ENCODE measurements at regions not wholly inside any gene's neighbourhood (a gene's known extent, or its start where the extent isn't known, plus 50 kb on each side); places are given as distances from the start of the nearest gene placed in this dataset.
A peak's percentile ranks its signal among the peaks of the same experiment; 100 is the strongest.

DNA sequence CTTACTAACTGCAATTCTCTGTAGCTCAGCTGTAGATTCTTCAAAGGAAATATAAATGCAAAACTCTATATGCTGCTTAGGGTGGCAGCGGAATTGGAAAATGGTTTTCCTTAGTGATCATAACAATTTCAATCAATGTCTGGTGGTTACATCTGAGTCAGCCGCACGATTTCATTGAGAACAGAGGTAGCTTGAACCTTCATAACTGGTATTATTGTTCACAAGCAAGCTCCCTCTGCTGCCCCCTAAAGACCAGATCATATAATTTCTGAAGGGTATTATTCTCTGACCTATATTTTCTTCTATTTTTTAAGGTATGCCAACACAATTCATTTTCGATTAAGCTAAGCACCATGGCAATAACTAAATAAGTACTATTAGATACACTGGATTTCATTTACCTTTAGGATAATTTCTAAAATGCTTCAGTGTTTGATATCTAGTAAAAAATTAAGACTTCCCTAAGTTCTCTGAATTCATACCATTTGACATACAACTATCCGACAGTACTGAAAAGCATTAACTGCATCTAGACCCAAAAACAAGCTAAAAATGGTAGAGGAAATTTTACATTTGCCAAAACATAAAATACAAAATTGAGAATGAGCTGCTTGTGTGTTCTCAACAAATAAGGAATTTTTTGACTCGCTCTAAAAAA is 181.1 kb upstream of the SPEF2 start:
- DNase-seq: peak in 1 of 56 donors; percentile 6

DNA sequence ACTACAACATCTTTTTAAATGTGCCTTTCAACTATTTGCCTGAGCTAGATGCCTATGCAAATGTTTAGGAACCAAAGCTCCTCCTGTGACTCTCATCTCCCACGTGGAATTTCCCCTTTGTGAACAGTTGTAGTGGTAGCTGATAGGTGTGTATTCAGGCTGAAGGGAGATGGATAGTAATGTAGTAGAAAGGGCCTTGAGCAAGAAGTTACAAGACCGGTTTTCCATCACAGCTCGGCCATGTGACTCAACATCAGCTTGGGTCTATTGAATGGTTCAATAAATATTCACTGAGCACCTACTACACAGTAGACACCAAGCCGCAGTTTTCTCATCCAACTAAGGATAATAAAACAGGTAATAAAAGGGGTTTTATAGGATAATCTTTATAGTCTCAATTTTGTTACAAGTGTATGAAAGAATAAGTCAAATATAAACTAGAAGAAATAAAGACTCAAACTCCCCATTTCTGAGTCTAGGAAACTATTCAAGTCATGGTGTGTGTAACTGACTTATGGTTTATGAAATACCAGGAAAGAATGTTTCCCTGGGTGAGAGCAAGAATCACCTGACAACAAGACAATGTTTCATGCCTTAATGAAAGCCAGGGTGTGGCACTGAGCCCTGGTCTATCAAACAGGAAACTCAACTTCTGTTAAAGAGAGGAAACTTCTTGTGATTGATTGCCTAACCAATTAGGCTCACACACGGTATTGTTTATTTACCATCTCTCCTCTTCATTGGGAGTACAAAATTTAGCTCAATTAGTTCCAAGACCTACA is 187.1 kb upstream of the SPEF2 start:
- DNase-seq: no peak

DNA sequence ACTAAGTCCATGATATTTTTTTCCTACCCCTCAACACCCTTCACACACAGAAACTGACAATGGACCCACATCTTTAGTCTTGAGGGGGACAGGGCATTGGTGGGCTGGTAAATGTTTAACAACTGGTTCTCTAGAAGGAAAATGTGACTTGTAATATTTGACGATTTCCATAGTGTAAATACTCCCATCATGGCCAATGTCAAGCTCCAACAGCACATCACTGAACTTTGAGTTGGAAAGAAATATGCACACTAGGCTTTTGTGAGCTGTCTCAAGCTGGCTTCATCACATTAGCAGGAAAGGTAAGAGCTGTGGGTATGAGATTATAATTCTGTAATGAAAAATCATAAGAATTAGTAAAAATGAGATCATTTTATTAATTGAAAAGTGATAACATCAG is 189.9 kb upstream of the PRLR start:
- DNase-seq: no peak

DNA sequence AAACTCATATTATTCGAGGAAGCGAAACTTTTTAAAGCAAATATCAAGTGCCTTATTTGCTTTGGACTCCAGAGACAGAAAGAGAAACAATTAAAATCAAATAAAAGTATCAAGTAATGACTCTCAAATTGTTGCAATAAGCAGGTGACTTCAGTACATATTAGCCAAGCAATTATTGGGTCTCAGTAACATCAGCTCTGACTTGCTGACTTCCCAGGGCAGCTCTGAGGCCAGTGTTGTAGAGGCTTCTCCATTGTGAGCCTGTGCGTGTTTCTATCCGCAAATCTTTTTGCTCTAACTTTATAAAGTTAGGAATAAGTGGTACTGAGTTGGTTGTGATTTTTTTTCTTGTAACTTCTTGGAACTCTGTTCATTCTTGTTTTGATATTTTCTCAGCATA is 186.8 kb upstream of the PRLR start:
- DNase-seq: no peak

DNA sequence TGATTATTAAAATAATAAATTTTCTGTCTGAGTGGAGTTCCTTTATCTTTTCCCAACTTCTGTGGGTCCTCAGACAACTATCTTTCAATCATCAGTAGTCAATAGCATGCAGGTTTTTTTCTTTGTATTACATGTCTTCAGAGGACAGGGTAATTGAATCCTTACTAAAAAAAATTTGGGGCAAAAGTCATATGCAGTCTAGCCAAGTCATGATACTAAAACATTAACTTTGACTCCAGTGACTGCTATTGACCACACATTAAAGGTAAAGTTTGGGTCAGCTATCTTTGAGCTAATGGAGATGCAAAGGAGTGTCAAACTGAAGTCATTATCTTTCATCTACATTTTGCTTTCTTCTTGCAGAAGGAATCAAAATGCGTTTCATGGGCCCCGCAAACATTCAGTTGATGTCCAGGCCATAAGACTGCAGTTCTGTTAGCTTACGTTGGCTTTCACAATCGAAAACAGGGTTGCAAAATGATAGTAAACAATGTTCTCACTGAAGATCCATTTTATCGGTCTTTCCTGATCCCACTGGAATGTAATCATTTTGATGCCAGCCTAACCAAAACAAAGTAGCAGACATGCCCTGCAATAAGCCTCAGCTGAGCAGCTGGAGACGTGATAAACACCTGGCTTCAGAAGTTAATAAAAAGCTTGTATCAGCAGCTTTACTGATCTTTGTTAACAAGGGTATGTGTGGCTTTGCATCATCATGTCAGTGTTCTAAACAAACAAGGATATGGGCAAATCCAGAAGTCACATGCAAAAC is 186.1 kb upstream of the PRLR start:
- DNase-seq: no peak

DNA sequence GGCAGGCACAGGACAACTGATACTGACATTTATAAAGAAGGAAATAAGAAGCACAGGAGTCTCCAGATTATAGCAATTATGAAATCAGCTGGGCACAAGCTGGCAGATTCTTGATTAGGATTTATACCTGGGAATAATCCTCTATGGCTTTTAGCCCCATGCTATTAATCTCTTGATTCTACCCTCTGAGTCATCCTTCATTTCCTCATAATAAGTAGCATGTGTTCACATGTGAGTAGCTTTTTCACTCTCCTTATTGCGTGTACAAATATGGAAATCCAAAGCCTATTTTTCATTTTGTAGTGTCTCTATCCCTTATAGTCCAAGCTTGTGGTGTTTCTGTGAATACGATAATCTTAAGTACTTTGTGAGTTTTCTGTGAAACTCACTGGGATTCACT is 185.0 kb upstream of the PRLR start:
- no peak for DNase-seq

DNA sequence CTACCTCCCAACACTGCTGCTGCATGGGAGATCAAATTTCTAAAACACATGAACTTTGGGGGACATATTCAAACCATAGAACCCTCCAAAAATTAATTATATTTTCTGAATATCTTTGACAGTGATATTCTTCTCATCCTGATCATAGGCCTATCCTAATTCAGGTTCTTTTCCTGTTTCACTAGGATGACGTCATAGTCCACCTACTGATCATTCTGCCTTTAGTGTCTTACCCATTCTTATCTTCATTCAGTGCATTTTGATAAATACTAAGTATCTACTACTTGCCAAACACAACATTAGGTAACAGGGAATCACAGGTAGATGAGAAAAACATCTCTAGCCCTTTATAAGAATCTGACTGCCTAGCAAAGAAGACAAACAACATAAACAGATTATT is 179.1 kb upstream of the PRLR start:
- DNase-seq: no peak

DNA sequence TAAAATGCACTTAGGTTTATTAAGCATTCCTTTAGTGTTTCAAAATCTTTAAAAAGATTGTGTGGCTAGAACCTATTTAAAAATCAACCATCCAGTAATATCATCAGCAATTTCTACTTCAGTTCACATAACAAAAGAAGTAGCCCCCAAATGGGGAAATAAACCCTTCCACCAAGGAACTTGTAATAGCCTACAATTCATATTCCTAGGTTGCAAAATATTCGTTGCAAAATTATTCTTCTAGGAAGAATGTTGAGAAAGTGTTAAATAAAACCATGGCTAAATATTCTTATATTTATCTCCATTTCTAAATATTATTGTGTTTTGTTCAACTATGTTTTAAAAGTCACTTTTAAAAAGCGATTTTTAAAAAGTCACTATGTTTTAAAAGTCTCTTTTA is 177.9 kb upstream of the PRLR start:
- DNase-seq: no peak

DNA sequence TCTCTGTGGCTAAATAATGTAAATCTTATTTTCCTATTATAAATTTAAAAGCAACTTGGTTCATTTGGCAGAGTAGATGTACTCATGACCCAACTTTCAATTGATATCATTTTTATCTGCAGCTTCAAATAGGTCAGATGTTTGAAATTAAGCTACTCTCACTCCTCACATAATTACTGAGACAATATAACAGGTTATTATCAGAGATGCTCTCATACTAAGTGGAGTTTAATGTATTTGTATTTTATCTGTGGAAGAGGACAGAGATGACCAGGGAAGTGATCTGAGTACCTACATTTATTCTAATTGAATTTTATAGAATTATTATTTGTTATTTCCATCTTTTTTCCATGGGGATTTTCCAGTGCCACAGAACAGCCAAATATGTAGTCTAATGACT is 177.4 kb upstream of the PRLR start:
- DNase-seq: no peak

DNA sequence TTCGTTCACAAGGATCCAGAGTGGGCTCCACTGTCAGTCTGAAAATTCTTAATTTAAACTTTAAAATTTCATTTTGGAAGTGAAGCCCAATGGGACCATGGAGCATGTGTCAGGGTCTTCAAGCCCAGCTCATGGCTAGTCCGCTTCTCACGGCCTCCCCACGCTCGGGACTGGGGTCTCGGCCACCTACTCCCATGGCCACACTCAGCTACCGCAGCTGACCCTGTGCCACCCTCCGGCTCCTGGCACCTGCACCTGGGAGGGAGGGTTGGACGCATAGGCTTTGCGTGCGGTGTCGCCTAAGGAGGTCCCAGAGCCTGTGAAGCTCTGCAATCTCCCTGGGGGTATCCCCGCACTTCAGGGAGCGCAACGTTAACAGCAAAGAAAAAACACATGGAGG is 175.7 kb upstream of the PRLR start:
- no peak for DNase-seq

DNA sequence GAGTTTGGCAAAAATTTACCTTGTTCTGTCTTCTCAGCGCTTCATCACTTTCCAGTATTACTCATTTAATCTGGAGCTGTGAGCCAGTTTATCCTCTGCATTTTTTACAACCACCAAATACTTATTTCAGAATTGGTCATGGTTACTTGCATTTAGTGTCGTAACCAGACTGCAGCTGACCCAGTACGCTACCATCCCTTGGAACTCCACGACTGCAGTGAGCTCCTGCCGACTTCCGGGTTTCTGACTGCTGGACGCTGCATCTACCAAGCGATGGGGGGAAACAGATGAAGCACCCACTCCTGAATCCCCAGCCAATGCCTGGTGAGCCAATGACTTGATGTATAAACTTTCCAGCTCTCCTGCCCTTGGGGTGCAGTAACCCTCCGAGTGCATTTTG is 174.4 kb upstream of the PRLR start:
- no peak for DNase-seq

DNA sequence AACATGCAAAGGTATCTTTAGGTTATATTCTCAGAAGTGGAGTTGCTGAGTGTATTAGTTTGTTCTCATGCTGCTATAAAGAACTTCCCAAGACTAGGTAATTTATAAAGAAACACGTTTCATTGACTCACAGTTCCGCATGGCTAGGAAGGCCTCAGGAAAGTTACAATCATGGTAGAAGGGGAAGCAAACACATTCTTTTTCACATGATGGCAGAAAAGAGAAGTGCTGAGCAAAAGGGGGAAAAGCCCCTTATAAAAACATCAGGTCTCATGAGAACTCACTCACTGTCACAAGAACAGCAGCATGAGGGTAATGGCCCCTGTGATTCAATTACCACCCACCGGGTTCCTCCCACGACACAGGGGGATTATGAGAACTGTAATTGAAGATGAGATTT is 163.6 kb upstream of the PRLR start:
- no peak for DNase-seq

DNA sequence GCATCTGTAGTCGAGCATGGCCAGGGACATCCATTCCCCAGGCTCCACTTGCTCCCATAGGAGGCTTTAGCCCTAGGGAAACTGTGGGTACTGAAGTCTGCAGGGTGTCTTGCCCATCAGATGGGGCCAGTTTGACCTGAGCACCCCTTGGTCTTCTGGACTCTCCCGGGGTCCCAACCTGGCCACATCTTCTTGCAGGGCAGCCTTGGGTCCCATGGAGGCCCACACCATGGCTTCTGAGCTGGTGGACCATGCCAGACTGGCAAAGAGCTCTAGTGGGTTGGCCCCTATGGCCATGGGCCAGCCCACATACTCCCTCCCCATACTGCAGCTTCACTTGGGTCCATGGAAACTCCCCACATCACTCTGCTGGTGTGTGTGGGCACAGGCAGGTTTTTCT is 154.4 kb upstream of the PRLR start:
- DNase-seq: no peak

DNA sequence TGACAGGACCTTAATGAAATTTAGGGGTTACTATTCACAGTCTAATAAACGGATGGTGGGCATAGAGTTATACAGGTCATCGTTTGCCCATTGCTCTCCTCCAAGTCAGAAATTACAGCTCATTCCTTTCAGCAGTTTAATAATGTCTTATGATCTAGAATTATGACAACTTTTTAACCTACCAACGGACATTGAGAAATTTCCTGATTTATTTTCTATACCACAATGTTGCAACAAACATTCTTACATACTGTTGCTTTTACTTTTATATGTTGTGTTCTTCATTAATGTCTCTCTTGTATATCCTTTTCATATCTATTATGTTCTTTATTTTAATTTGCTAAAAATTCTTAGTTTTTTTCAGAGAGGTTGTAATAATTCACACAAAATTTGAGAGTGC is 152.8 kb upstream of the PRLR start:
- DNase-seq: no peak

DNA sequence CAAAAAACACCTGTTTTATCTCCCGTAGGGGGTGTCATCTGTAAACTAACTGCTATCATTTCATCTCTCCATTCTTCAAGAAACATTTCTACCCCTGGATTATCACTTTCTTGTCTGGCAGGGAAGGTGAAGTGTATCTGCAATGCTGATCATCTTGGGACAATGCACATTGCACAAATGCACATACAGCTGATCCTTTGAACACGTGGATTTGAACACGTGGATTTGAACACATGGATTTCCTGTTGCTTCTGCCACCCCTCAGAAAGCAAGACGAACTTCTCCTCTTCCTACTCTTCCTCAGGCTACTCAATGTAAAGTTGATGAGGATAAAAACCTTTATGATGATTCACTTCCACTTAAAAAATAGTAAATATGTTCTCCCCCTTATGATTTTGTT is 147.4 kb upstream of the PRLR start:
- no peak for DNase-seq

DNA sequence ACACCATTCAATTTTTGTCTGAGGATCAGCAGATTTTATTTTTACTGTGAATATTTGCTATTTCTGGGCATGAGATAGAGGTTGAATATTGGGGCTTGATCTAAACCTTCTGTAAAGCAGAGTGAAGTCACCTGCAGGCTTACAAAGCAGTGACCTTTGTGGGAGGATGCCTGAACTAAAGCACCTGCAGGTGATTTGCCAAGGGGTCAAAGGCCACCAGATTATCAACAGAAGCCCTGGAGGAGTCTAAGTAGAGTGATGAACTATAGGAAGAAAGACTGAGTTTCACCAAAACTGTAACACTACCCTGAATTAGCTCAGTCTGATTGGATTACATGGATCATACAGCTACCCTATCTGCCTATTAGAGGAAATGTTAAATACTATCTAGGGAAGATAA is 144.3 kb upstream of the PRLR start:
- no peak for DNase-seq

DNA sequence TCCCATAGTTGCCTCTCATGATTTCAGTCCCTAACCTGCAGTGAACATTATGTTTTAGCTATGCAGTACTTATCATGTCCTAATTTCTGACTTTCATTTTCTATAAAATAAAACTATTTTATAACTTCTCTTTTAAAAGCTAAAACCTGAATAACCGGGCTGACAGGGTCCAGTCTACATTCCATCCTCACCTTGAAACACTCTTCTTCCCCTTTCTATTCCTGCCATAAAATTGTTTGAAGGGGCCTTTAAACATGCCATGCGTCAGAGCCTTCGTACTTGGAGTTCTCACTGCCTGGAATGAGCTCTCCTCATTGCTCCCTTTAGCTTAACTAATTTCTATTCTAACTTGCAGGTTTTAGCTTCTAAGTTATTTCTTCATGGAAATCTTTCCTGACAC is 143.0 kb upstream of the PRLR start:
- no peak for DNase-seq

DNA sequence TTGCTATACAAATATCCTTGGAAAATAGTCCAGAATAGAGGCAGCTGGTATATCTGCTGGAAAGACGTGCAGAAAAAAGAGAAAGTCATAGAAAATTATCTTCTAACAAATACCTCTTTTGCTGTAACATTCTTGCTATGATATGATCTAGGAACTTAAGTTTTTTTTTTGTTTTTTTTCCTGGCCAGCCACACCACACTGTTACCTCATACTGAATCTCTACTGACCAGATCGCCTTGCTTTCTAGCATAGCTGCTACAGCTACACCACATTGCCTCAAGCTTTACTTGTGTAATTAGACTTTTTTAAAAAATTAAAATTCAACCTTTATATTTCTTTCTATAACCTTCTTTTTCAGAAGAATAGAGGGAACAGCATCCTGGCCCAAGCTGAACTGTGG is 142.2 kb upstream of the PRLR start:
- no peak for DNase-seq

DNA sequence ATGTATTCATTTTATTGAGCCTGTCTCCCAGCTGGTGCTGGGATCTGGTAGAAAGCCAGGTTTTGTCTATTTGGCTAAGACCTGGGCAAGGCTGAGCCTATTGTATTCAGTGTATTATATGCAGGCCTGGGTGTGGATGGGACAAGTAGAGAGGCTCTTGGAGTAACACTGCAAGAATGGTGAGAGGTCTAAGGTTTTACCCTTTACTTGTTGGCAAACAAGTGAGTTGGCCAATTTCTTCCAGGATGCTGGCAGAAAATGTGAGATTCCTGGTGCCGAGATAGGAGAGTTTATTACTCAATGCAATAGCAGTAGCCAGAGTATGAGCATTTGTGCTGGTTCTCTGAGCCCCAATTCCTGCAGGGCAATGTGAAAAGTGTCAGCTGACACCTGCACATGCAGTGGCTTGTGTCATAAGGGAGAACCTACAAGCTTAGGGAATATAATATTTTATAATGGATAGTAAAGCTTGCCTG is 141.7 kb upstream of the PRLR start:
- DNase-seq: no peak

DNA sequence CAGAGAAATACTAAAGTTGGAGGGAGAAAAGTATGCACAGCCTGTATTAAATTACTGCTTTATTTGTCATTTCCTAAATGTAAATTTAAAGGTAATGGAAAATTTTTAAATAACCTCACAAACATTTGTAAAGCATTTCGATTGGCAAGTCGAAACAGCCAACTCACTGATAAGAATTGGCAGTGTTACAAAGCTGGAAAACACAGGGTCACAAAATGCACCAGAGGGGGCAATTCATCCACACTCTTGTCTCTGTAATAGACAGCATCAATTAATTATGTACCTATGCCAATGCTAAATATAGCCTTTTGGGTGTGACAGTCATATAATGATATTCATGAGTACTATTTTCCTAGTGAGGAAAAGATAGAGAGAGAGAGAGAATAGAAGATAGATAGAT is 140.6 kb upstream of the PRLR start:
- DNase-seq: no peak

DNA sequence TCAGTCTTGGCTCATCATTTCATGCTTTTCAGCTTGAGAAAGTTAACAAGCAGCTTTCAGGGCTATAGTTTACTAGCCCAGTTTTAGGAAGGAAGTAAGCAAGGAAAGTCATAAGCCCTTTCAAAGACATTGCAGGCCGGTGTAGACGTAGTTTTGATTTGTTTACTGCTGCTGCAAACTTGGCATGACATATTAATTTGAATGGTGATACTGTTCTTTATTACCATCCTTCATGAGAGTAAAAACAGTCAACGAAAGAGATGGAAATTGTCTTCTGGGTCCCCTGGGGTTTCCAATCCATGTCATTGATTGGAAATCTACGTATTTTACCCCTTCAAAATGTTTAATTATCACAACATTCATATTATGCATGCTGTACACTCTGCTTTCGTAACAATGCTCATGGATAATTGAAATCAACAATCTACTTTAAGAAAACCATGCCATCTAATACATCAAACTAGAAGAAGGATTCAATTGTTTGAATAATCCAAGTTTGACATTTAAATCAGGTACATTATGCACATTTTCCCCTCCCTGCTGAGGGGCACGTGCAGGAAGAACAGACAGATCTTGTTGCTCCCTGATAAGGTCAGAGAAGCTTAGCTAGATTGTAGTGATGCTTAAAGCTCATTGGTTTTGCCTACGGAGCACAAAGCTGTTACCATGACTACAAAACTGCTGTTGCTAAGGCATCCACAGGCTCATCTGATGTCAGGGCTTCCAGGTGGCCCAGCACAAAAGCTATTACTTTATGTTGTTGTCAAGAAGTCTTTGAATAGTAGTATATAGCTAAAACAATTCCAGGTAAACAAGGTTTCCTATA is 139.9 kb upstream of the PRLR start:
- DNase-seq: peak in 26 of 56 donors; percentile 3 to 69 (median 30)

DNA sequence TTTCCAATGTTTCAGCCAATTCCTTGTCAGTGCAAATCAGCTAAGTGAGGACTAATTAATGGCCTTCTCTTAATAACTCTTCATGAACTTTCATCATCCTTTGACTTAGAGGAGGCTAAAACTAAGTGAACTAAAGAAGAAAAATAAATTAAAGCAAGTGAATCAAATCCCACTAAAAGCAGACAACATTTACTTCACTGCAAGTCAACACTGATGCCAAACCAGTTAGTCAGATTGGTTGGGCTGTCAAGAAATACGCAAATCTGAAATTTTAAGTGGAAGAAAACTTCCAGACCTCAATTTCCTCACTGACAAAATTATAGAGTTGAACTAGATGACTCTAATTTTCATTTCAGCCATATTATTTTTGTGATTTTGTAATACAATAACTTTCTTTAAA is 137.2 kb upstream of the PRLR start:
- DNase-seq: no peak
